ENCODE measurements at regions not wholly inside any gene's neighbourhood (a gene's known extent, or its start where the extent isn't known, plus 50 kb on each side); places are given as distances from the start of the nearest gene placed in this dataset.

DNA sequence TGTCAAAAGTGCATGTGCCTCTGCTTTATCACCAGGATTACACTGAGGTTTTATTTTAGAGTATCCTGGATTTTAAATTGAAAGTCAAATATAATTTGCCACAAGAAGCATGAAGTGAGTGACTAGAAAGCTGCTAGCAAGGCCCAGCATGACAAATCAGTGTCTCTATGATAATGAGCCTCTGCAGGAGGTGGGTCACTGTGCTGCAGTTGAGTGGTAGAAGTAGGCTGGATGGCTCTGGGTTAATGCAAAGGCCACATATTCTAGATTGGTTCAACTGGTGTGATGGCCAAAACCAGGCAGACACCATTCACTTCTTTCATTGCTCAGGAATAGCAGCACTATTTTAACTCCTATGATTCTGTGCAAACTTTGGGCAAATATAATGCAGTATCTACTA is 491.5 kb downstream of the OLFM4 start:
- no peak for DNase-seq

DNA sequence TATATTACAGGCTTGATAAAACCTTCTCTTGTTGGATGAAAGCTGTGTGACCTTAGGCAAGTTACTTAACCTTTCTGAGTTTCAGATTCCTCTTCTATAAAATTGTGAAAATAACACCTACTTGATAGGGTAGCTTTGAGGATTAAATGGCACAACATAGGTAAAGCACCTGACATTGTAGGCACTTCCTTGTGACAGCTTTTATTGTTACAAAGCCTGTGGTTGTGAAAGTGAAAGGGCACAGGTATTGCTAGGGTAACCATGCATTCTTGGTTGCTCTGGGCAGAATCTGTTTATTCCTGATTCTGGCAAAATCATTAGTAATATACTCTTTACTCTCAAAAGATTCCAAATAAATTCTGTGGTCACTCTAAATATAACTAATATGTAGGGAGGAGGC is 493.4 kb downstream of the OLFM4 start:
- no peak for DNase-seq

DNA sequence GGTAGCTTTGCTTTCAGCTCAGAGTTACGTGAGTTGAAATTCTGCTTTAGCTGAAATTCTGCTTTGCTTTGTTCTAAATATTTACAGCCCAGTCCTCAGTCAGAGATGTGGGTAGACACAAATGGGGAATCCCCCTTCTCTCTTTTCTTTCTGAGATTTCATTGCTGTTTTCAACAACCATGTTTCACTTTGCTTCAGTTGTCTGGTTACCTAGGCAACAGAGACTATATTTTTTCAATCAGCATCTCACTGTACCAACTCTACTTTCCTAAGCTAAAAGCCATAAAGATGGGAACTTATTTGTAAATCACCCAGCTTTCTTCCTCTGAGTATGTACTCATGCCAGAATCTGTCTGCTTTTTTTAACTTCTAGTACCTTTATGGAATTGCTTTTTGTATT is 509.0 kb downstream of the OLFM4 start:
- DNase-seq: no peak

DNA sequence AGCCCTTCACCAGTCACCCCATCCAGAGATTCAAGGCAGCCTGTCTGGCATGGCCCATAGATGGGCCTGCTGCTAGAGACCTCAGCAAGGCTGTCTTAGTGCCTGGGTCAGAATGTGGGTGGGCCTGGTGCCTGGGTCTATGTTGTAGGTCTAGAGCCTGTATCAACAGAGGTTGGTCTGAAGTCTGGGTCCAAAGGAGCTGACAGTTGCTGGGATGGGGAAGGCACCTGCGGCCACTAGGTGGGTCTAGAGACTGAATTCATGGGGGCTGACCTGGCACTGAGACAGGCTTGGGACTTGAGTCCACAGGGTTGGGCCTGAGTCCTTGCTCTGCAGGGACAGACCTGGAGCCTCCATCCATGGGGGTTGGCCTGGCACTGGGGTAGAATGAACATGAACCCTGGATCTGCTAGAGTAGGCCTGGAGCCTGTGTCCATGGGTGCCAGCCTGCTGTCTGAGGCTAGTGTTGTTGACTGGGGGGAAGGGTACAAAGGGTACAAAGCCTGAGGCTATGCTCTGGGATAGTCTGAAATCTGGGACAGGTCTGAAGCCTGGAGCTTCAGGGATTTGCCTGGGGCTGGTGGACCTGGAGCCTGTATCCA is 516.8 kb downstream of the OLFM4 start:
- DNase-seq: no peak

DNA sequence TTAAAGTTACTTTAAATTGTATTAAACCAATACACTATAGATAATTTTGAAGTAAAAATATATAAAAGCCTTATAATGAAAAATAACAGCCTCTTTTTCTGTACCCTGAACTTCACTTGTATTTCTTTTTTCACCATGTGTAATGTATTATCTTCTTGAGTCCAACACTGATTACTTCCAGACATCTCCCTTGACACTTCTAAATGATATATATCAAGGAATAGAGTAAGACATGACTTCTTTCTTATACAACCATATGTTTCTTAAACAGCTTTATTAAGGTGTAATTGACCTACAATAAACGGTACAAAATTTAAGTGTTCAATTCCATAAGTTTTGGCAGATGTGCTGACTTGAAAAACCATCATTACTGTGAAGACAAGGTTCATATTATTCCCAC is 531.9 kb downstream of the OLFM4 start:
- no peak for DNase-seq

DNA sequence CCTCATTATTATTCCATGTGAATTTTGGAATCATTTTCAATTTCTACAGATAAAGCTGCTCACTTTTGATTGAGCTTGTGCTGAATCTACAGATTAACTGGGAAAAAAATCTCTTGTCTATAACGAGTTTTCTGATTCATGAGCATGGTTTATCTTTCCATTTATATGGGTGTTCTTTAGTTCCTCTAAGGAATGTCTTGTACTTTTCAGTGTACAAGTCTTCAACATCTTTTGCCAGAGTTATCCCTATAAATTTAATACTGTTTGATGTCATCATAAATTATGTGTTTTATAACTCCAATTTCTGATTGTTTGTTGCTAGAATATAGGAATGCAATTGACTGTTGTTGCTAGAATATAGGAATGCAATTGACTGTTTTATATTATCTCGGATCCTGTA is 533.8 kb downstream of the OLFM4 start:
- DNase-seq: no peak

DNA sequence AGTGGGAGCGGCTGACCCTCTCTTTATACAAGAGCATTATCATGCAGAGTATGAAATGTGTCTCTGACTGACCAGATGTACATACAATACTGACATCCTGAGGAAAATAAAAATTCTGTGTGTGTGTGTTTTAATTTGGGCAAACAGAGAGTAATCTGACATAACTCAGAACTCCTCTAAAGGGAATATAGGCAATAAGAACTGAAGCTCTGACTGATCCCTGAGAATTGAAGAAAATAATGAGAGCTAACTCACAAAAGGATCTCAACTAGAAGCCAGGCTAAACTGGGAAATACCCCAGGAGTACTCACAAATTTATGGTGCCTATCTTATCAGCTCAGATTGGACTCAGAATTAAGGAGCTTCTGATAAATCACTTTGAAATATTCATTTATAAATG is 539.9 kb downstream of the OLFM4 start:
- no peak for DNase-seq

DNA sequence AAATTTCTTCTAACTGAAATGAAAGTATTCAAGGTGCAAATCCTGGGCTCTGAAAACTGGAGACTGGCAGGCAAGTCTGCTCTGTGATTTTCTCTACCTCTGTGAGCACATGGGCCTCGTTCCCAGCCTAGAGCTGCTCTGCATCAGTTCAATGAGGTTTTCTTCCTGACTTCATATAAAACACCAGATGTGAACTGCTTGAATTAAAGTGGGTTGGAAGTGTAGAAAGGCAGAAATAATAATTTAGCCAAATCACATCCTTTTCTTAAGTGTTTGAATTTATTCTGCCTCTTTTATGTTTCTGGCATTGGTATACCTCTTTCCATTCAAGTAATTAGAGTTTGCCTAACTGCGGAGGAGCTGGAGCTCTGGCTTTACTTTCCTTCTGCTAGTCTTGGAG is 540.8 kb downstream of the OLFM4 start:
- no peak for DNase-seq

DNA sequence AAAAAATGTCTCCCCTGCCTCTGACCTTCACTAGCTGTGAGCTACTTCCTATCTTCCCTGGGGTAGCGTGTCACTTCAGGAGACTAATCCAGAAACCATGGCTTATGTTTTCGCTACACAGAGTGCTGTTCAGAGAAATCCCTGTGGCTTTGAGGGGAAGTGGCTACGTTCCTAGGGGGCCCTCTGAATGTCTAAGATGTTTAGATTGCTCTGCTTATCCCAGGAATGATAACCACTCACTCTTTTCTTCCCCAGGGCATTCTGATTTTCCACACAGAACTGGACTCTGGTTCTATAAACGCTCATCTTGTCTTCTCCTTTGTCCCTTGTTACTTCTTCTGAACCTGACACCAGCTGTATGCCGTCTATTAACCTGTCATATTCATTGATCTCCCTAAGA is 572.5 kb downstream of the OLFM4 start:
- no peak for DNase-seq

DNA sequence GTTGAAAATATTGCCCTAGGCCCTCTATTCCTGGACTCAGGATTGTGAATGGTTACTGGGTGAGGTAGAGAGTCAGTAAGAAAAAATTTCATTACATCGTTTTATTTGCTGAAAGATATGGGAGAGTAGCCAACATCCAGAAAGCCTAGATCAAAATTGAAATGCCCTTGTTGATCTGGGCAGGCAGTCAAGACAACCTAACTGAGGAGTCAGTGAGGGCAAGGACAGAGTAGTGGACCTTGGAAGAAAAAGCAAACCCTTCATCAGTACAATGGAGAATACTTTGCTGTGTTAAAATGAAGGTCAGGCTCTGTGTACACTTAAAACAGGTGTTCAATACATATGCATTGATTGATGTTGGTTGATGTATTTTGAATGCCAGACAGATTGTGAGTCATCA is 576.7 kb downstream of the OLFM4 start:
- DNase-seq: no peak

DNA sequence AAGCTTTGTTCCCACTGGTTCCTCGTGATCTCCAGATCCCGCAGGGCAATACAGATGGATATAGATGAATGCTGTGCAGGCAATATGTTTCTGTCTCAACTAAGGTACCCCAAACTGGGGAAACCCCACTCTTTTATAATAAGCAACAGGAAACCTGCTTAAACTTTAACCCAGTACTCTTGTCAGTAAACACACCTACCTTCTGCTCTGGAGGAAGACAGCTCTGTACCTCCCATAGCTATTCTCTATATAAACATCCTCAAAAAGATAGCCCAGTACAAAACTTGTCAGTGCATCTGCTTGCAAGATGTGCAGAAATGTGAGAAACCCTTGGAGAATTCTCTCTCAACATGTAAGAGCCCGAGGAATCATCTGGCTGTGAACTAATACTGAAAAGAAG is 583.6 kb downstream of the OLFM4 start:
- no peak for DNase-seq

DNA sequence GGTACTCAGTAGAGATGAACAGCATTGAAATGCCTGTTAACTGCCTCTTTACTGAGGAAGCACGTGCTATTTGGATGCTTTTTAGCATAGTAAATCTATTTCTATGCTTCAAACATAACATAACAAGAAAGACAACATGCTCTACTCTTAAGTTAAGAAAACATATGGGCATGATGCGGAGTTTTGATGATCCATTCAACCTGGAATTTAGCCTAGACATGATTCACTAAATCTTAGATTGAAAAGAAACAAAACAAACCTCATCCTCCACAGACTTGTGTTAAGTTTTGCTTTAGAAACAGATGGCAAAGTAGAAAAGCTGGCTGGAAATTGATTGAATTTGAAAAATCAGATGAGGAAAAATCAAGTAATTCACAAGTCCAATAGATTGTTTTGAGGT is 593.8 kb downstream of the OLFM4 start:
- DNase-seq: no peak

DNA sequence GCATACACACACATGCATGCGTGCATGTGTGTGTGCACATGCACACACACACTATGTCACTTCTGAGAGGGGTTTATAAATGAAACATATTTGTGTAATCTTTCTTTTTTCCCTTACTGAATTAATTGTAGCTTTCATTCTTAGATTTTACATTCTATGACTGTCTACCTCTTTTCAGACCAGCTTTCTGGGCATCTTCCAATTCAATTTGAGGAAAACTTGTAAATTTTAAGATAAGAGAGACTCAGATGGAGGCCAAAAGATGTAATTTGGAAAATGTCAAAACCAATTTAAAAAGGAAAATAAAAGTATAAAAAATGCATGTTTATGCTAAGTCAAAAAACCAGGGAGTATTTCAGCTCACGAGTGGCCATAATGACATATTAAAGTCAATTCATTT is 594.5 kb downstream of the OLFM4 start:
- DNase-seq: no peak

DNA sequence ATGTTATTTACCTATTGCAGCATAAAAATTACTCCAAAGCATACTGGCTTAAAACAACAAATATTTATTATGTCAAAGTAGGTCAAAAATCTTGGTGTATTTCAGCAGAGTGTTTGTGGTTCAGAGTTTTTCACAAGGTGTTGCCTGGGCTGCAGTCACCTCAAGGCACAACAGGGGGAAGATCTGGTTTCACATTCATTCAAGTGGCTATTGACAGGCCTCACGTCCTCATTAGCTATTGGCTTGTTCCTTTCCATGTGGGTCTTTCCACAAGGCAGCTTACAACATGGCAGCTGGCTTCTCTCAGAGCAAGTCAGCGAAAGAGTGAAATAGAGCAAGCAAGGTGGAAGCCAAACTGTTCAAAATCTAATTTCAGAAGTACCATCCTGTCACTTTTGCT is 602.9 kb downstream of the OLFM4 start:
- no peak for DNase-seq

DNA sequence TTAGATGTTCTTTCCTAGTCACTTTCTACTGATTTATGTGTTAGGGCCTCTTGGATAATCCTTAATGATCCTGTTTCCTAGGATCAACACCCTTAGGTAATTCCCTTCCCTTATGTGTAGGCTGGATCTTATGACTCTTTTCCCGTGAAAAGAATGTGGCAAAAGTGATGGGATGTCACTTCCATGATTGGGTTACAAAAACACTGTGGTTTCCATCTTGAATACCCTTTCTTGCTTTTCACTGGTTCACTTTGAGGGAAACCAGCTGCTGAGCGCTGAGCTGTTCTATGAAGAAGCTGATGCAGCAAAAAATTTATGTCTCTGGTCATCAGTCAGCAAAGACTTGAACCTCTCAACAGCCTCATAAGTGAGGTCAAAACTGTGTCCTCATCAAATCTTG is 609.4 kb downstream of the OLFM4 start:
- no peak for DNase-seq

DNA sequence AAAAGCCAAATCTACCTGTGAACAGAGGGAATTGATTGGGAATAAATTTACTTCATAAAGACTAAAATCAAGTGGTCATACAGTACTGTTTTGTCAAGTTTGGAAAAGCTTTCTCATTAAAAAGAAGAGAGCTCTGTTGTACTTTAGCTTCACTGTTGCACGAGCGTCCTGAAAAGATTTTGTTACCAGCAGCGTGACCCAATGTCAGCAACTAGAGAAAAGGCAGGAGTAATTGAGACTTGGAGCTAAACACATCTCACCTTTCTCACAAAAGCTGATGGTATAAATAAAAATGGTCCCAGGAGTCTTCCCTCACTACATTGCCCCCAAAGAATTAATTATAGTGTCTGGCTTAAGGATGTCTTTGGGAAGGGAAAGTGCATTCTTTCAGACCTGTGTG is 613.7 kb downstream of the OLFM4 start:
- DNase-seq: no peak

DNA sequence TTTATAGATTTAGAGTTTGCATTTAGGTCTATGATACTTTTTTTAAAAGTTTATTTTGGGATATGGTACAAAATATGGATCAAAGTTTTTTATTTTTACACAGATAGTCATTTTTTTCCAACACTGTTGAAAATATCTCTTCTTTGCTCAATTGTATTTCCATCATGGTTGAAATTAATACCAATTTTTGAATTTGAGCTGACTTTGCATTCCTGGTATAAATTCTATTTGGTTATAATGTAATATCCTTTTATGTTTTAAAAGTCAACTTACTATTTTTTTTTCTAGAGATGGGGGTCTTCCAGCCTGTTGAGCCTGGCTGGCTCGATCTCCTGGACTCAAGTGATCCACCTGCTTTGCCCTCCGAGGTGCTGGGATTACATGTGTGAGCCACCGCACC is 620.1 kb downstream of the OLFM4 start:
- no peak for DNase-seq

DNA sequence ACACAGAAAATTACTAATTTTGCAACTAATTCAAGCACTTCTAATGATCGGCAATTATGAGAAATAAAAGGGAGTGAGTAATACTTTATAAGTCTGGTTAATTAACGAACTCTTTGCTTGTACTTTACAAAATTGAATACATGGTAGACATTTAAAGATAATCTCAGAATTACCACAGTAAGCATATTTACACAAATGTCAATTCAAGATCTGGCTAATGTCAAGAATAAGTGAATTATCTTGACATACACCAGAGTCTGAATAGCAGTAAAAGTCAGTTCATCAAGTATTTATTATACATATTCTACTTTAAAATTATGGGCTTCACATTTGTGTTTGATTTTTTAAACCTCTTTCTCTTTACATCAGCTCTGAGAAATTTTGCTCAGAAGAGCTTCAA is 643.4 kb downstream of the OLFM4 start:
- no peak for DNase-seq

DNA sequence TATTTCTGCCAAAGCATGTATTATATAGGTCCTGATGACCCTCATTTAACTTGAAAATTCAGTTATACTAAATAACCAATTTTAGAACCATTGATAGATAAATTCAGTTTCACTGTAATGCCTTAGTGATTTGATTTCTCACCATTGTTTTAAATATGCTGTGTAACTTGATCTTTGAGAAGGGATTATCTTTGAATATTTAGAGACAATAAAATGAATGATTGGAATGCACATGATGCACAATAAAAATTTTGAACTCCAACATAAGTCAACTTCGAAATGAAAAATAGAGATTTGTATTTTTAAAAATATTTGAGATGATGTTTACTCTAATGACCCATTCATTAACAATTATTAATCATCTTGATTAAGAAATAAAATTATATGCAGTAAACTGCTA is 654.5 kb downstream of the OLFM4 start:
- DNase-seq: no peak

DNA sequence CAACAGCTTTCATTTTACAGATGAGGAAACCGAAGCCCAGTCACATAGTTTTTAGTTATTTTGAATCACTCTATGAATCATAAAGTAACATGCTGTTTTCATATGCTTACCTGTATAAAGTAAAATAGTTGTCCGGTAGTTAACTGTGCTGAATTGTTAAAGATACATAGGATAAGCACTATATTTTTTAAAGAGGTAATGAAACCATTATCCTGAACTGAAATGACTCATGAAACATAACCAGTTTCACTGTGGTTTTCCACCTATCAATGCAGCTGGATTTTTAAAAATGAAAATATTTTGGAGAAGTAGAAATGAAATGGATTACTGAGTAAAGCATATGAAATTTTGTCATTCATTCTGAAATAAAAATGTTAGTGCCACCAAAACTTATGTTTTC is 655.0 kb downstream of the OLFM4 start:
- DNase-seq: no peak

DNA sequence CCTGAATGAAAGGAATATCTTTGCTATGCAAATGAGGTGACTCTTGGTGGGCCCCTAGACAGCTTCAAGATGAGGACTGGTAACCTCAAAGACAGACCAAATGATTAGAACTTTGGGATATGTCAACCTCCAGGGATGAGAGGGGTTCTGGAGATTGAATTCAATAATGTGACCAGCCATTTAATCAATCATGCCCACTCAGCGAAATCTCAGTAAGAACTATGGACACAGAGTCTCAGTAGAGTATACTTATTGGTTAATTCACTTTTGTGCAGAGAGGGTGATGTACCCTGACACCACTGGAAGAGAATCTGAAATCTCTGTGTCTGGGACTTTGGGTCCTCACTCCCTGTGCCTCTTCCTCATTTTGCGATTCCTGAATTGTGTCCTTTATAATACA is 662.8 kb downstream of the OLFM4 start:
- no peak for DNase-seq

DNA sequence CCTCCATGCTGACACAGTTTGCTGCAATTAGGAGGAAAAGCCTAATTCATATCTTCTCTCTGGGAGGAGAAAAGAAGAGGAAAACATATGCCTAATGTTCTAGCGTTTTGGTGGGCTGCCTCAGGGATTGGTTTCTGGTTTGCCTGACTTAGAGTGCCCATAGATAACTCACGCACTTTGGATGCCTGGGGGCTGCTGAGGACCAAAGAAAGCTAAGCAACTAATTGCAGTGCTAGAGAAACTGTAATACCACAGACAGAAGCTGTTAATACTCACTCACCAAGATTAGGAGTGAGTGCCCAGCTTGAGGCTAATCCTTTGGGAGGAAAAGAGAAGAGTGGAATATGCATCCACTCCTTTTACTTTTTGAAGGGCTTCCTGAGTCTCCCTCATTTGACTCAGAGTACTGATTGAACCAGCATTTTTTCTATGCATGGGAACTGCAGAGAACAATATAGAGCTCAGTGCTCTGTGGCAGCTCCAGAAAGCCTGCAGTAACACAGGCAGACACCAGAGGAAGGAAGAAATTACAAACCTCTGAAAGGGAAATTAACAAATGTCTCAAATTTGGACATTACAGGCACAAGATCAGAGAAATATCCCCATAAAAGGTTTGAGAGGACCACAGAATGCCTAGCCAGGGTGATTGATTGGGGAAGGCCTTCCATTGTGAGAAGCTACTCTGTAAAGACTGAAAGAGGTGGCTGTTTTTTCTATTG is 666.4 kb downstream of the OLFM4 start:
- DNase-seq: no peak

DNA sequence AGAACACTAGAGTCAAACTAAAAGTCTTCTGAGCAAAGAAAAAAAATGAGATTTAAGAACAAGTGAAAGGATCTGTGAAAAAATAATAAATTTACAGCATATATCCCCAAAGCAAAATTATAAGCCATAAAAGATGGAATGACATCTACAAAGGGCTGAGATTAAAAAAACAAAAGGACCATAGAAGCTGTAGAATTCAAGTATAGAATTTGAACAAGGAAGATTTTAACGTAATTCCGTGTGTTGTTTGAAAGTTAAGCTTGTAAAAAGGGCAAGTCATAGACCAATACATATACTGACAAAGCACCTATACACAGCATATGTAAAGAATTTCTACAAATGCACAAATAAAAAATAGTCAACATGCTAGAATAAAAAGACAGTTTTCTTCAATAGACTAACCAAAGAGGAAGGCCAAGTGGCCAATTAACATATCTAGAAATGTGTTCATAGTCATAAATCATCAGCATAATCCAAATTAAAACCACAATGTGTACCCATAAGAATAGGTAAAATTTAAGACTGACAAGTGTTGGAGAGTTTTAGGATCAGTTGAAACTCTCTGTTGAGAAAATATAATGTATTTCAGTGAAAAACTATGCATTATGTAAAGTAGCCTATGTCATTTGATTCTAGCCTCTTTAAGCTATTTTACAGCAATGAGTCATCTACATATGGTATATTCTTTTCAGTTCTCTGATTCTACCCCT is 674.9 kb downstream of the OLFM4 start:
- DNase-seq: no peak

DNA sequence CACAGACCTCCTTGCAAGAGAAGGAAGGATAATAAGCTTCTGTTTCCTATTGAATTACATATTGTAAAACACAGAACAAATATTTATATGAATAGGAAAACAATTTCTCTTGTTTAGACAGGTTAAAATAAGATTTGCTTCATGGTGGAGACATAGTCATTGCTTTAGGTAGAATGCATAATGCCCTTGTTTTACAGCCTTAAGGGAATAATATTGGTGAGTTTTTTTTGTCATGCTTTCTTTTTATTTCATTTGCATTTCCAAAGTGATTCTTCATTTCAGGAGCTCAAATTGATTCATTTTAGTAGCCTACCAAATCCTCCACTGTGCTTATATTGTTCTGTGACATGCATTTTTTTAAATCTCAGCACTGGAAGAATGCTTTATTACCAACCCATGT is 690.7 kb downstream of the OLFM4 start:
- no peak for DNase-seq

DNA sequence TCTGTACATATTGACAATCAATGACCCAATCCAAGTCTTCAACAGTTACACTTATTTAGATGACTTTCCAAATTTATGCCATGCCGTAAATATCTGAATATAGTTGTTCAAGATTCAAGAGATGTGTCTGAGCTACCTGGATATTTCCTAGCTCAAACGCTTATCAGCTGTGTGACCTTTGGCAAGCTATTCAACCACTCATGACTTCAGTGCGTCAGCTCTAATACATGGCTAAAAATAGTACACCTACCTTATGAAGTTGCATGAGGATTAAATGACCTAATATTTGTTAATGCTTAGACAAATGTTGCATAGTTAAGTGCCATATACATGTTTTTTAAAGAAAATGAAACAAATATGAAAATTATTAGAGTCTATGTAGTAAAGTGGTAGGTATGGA is 704.1 kb downstream of the OLFM4 start:
- no peak for DNase-seq
